GM19328 (cell line): ENCODE measurements at regions not wholly inside any gene's neighbourhood (a gene's known extent, or its start where the extent isn't known, plus 50 kb on each side); places are given as distances from the start of the nearest gene placed in this dataset.
"Not testable (repeated sequence)": the region's sequence is repeated elsewhere in the genome, so short reads cannot be mapped to it uniquely, and the experiment has no call there.

Experiments used
- ATAC-seq: cut with Tn5 transposase; IDR thresholded peaks from one replicate; pipeline ENCODE4 v1.9.1; 2021; ENCODE audit warnings: mild to moderate bottlenecking, moderate library complexity; ENCODE audit not compliant: unreplicated experiment

- no peak for ATAC-seq
Measured at GRCh38 chr19:28466107-28467045, 746.6 kb downstream of the UQCRFS1 start.

GRCh38 chr19:28465371-28466086, 747.4 kb downstream of the UQCRFS1 start:
- no peak for ATAC-seq

DNA sequence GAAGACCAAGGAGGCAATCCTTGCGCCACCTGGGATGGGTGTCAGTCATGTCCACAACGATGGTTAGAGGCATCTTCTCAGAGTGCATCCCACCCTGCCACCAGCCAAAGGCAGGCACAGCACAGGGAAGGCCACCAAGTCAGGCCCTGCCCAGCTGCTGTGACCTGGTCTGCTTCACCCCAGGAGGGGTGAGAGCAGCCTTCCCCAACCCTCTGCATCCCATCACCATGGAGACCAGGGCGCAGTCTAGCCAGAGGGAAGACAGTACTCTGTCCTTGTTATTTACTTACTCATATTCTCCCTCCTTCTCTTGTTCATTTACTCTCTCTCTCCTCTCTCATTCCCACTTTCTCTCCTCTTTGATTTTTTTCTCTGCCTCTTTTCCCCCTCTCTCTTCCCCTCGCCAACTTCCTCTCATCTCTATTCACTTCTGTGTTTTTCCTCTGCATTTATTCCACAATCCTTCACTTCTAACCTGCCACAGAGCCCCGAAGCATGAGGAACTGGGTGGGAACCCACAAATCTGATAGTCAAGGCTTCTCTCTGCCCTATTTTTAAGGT, 749.4 kb downstream of the UQCRFS1 start:
- no peak for ATAC-seq

DNA sequence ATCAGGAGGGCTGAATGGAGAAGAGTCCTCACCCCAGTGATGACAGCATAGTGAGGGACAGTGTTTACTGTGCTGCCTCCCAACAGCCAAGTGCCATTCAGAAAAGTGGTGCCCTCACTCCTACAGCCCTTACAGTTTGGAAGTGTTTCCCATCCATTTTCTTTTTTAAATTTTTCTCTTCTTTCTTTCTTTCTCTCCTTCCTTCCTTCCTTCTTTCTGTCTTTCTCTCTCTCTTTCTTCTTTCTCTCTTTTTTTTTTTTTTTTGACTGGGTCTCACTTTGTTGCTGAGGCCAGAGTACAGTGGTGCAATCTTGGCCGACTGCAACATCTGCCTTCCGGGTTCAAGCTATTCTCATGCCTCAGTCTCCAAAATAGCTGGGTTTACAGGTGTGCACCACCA, 755.3 kb downstream of the UQCRFS1 start:
- ATAC-seq, result no peak

- no peak for ATAC-seq
Measured at GRCh38 chr19:28456708-28457320, 756.1 kb downstream of the UQCRFS1 start.

GRCh38 chr19:28456252-28456651, 756.7 kb downstream of the UQCRFS1 start:
- ATAC-seq, result no peak

GRCh38 chr19:28454083-28454482, 758.9 kb downstream of the UQCRFS1 start:
- ATAC-seq, result no peak

- no peak for ATAC-seq
Measured at GRCh38 chr19:28453420-28453819, 759.5 kb downstream of the UQCRFS1 start.

GRCh38 chr19:28449803-28450202, 763.1 kb downstream of the UQCRFS1 start:
- no peak for ATAC-seq

DNA sequence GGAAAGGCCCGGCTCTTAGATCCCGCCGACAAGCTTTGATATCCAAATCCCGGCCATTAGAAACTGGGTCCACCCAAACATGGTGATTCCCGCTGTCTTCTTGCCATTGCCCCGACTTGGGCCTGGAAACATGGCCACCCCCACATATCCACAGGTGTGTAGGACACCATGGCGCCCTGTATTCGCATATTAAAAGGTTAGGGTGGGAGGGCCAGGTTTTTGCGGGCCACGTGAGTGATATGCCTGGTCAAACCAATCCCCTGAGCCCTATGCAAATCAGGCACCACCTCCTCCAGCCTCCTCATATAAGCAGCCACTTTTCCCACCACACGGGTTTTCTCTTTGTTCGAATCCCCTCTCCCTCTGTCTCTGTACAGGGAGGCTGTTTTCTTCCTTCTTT, 766.4 kb downstream of the UQCRFS1 start:
- ATAC-seq, result no peak

DNA sequence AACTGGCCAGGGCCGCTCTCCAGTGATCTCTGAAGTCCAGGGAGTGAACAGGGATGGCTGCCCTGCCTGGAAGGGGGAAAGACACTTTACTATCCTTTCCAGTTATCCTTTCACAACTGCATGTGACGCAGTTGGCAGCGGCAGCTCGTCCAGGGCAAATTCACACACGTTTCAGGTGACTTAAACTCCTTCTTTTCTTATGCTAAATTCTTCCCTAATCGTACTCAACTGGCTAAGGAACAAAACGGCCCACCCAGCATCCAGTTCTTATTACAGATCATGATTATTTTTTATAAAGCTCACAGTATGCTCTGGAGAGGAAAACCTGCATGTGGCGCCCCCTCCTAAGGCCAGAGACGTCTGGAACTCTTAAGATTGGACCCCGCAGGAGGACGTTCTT, 767.1 kb downstream of the UQCRFS1 start:
- ATAC-seq, result no peak

GRCh38 chr19:28444362-28444761, 768.6 kb downstream of the UQCRFS1 start:
- no peak for ATAC-seq

- no peak for ATAC-seq
Measured at GRCh38 chr19:28443361-28443760, 769.6 kb downstream of the UQCRFS1 start.

- no peak for ATAC-seq
Measured at GRCh38 chr19:28437390-28438346, 775.3 kb downstream of the UQCRFS1 start.

DNA sequence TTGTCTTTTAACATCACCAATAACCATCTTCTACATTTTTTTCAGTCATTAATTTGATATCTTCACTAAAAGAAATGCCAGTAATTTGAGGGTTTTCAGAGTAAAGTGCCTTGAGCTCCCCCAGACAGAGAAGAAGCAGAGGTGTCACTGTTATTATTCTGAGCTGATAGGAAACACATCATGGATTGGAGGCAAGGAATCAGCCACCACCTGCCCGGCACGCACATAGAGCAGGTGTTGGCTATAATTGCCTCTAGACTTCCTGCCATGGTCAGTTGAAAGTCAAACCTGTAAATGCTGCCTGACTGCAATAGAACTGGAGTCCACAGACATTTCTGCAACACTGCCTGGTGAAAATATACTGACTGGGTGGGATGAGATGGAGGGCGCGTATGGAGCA, 776.6 kb downstream of the UQCRFS1 start:
- no peak for ATAC-seq

GRCh38 chr19:28435551-28436271, 777.2 kb downstream of the UQCRFS1 start:
- no peak for ATAC-seq

DNA sequence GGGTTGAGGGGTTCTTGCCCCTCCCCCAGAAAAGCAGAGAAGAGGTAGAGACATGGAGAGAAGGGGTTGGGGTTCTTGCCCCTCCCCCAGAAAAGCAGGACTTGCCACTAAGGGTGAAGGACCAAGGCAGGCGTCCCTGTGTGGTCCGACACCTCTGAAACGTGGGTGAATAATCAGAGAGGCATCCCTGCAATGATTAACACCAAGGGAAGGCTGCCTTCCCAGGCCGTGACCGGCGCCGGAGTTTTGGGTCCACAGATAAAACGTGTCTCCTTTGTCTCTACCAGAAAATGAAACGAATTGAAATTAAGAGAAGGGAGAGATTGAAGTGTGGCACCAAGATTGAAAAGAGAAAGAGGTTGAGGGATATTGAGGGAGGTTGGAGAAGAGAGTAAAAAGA, 778.2 kb downstream of the UQCRFS1 start:
- not testable (repeated sequence) for ATAC-seq

- not testable (repeated sequence) for ATAC-seq
Measured at GRCh38 chr19:28434365-28434764, 778.6 kb downstream of the UQCRFS1 start.

- not testable (repeated sequence) for ATAC-seq
Measured at GRCh38 chr19:28433166-28433565, 779.8 kb downstream of the UQCRFS1 start.
